Upper lobe of left lung (tissue), 6 donors: ENCODE measurements at regions not wholly inside any gene's neighbourhood (a gene's known extent, or its start where the extent isn't known, plus 50 kb on each side); places are given as distances from the start of the nearest gene placed in this dataset.

Experiments
- ATAC-seq, 2 donors: fragments of 200-7000 bp; cut with Tn5 transposase; one replicate each; pipeline ENCODE4 v1.9.1; 2022; ENCODE audit warnings: mild to moderate bottlenecking in 2 of 2, moderate library complexity in 2 of 2; ENCODE audit not compliant: low FRiP score in 2 of 2
- DNase-seq, 2 donors: peaks; one replicate each; pipeline ENCODE4 v3.0.0-alpha.2; 2019 to 2020
- H3K27ac ChIP-seq, 4 donors: fragments of 200-600 bp; sonication (generic); one replicate each; pipeline ENCODE4 v1.5.1; 2016 to 2019
- H3K27me3 ChIP-seq, 4 donors: fragments of 200-600 bp; sonication (generic); one replicate each; pipeline ENCODE4 v1.5.1; 2017 to 2019
- H3K36me3 ChIP-seq, 4 donors: fragments of 200-600 bp; sonication (generic); one replicate each; pipeline ENCODE4 v1.5.1; 2016 to 2019
- H3K4me1 ChIP-seq, 4 donors: fragments of 200-600 bp; sonication (generic); one replicate each; pipeline ENCODE4 v1.5.1; 2018 to 2019
- H3K4me3 ChIP-seq, 4 donors: fragments of 200-600 bp; sonication (generic); one replicate each; pipeline ENCODE4 v1.5.1; 2017 to 2019; ENCODE audit warnings: mild to moderate bottlenecking in 2 of 4, moderate library complexity in 1 of 4
- H3K9me3 ChIP-seq, 4 donors: fragments of 200-600 bp; sonication (generic); one replicate each; pipeline ENCODE4 v1.5.1; 2018 to 2019
- CTCF ChIP-seq, 6 experiments: fragments of 450-650 bp in 4 of 6; fragments of 200-600 bp in 2 of 6; sonication (generic) in 2 of 6; IDR thresholded peaks; one replicate each; pipeline ENCODE4 v1.5.1; 2016 to 2019; ENCODE audit warnings: antibody characterized with exemption in 6 of 6
- EP300 ChIP-seq, 4 donors: sonication (generic); formaldehyde crosslinking; IDR thresholded peaks; one replicate each; pipeline ENCODE4 v1.5.1; 2017; ENCODE audit warnings: antibody characterized with exemption in 4 of 4, control low read depth in 2 of 4
- POLR2A ChIP-seq, 4 donors: fragments of 450-650 bp; IDR thresholded peaks; one replicate each; pipeline ENCODE4 v1.5.1; 2016 to 2017; ENCODE audit warnings: antibody characterized with exemption in 4 of 4, mild to moderate bottlenecking in 2 of 4
- POLR2AphosphoS5 ChIP-seq, 2 donors: sonication (generic); formaldehyde crosslinking; IDR thresholded peaks; one replicate each; pipeline ENCODE4 v1.5.1; 2017; ENCODE audit warnings: antibody characterized with exemption in 2 of 2
- WGBS, 2 donors: methylation state at CpG; one replicate each; pipeline ENCODE4 v1.1.5; 2017 to 2018; 5-methylcytosine and 5-hydroxymethylcytosine counted together
- donor health status: DM: no; HTN: no; CAD: no; lungs with moderate emphysema.
- donor health status: DM: no; HTN: yes; CAD: no; lungs with severe emphysema.

GRCh38 chr2:66828876-66829275 is 394.0 kb downstream of the MEIS1 start:
- no peak for ATAC-seq
- H3K4me3 ChIP-seq = no peak overlapping the region
- no peaks in the 10 kb centered on the region for H3K9me3 ChIP-seq
- TF ChIP-seq EP300 (IDR thresholded peaks at IDR 0.05) = no peak
- no peak for TF ChIP-seq POLR2A (IDR thresholded peaks at IDR 0.05)
- no peak for TF ChIP-seq POLR2AphosphoS5 (IDR thresholded peaks at IDR 0.05)
- no peak for TF ChIP-seq CTCF (IDR thresholded peaks at IDR 0.05)
- H3K27me3 ChIP-seq = no peaks in the 10 kb centered on the region
- H3K27ac ChIP-seq = no peak overlapping the region
- no peaks in the 10 kb centered on the region for H3K4me1 ChIP-seq
- H3K36me3 ChIP-seq = no peaks in the 10 kb centered on the region
- WGBS, 2 donors = 83 to 84% methylated on average over 3 of the region's 3 CpGs
- DNase-seq = no peak

GRCh38 chr2:66830881-66831280 is 396.0 kb downstream of the MEIS1 start:
- Histone ChIP-seq H3K4me3 (no peak overlapping the region), H3K36me3 (no peaks in the 10 kb centered on the region), H3K4me1 (no peaks in the 10 kb centered on the region), H3K27me3 (no peaks in the 10 kb centered on the region), H3K27ac (no peak overlapping the region), H3K9me3 (no peaks in the 10 kb centered on the region)
- ATAC-seq (no peak), DNase-seq (no peak)
- TF ChIP-seq EP300 (IDR thresholded peaks at IDR 0.05) = no peak
- WGBS, 2 donors = 50 to 64% methylated on average over 3 of the region's 3 CpGs

- Histone ChIP-seq H3K4me3 (no peak overlapping the region), H3K36me3 (no peaks in the 10 kb centered on the region), H3K27me3 (no peaks in the 10 kb centered on the region), H3K27ac (no peak overlapping the region), H3K9me3 (no peaks in the 10 kb centered on the region), H3K4me1 (no peaks in the 10 kb centered on the region)
- ATAC-seq (no peak), DNase-seq (no peak)
- TF ChIP-seq EP300 (IDR thresholded peaks at IDR 0.05) (peak in 1 of 4 donors; percentile 6), POLR2A (IDR thresholded peaks at IDR 0.05) (no peak), POLR2AphosphoS5 (IDR thresholded peaks at IDR 0.05) (peak in 1 of 2 donors; percentile 31)
- 41 to 54% methylated on average over 4 of the region's 4 CpGs for WGBS, 2 donors
Observed at GRCh38 chr2:66832646-66833435, 397.9 kb downstream of the MEIS1 start.

- DNase-seq = no peak
- Histone ChIP-seq H3K9me3 (no peaks in the 10 kb centered on the region), H3K27me3 (no peaks in the 10 kb centered on the region), H3K4me3 (no peak overlapping the region), H3K4me1 (peaks cover 0 to 3% (median 1%) of the 10 kb centered on the region in 4 donors), H3K36me3 (no peaks in the 10 kb centered on the region), H3K27ac (no peak overlapping the region)
- ATAC-seq = no peak
- WGBS, 2 donors = 88 to 93% methylated on average over 4 of the region's 4 CpGs
- TF ChIP-seq POLR2A (IDR thresholded peaks at IDR 0.05) = no peak
Observed at GRCh38 chr2:66834859-66835258, 399.9 kb downstream of the MEIS1 start.

GRCh38 chr2:66836851-66837250 is 401.9 kb downstream of the MEIS1 start:
- Histone ChIP-seq H3K9me3 (no peaks in the 10 kb centered on the region), H3K4me1 (peaks cover 0 to 15% (median 3%) of the 10 kb centered on the region in 4 donors), H3K4me3 (no peak overlapping the region), H3K27ac (no peak overlapping the region), H3K27me3 (no peaks in the 10 kb centered on the region), H3K36me3 (no peaks in the 10 kb centered on the region)
- DNase-seq (no peak), ATAC-seq (no peak)
- 87 to 97% methylated on average over 1 of the region's 1 CpG for WGBS, 2 donors
- TF ChIP-seq CTCF (IDR thresholded peaks at IDR 0.05) = no peak
- no peak for TF ChIP-seq POLR2A (IDR thresholded peaks at IDR 0.05)
- TF ChIP-seq EP300 (IDR thresholded peaks at IDR 0.05) = no peak
- no peak for TF ChIP-seq POLR2AphosphoS5 (IDR thresholded peaks at IDR 0.05)

- WGBS, 2 donors = 42% methylated on average over 4 of the region's 4 CpGs
- H3K4me3 ChIP-seq = no peak overlapping the region
- TF ChIP-seq POLR2A (IDR thresholded peaks at IDR 0.05) (no peak), EP300 (IDR thresholded peaks at IDR 0.05) (peak in 1 of 4 donors; percentile 41)
- H3K27ac ChIP-seq = peak overlapping the region; percentile 32 to 71 (median 56)
- peak in 1 of 2 donors; percentile 34 for DNase-seq
- ATAC-seq = peak; percentile 77 to 83
- no peaks in the 10 kb centered on the region for H3K9me3 ChIP-seq
- no peaks in the 10 kb centered on the region for H3K27me3 ChIP-seq
- H3K4me1 ChIP-seq = peaks cover 0 to 15% (median 3%) of the 10 kb centered on the region in 4 donors
- H3K36me3 ChIP-seq = no peaks in the 10 kb centered on the region
Observed at GRCh38 chr2:66839551-66840320, 404.8 kb downstream of the MEIS1 start.
